ENCODE measurements at regions not wholly inside any gene's neighbourhood (a gene's known extent, or its start where the extent isn't known, plus 50 kb on each side); places are given as distances from the start of the nearest gene placed in this dataset.

DNA sequence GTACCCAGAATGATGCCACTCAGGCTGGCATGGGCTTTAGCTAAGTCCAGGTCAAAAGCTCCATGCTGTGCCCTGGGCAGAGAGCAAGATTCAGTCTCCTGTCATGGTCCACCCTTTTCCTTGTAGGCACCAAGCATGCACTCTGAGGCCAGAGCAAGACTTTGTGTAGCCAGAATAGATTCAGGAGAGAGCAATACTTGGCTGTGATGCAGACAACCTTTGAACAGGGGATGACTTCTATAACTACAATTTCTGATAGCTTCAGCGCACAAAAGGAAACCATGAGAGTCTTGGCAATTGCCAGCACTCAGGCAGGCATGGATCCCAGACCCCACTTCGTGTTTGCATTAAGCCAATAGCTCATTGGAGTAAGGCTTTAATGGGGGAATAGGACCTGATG is 510.6 kb downstream of the RAB28 start:
- Histone ChIP-seq H3K4me1 (ENCODE audit: control insufficient read depth in 2 of 2, insufficient read depth in 2 of 2, low read length in 2 of 2) (no peaks in the 10 kb centered on the region), H3K27me3 (replicated peaks in 1 of 4; ENCODE audit: control extremely low read depth in 1 of 4, control insufficient read depth in 3 of 4, insufficient read depth in 4 of 4, low read length in 3 of 4) (no peaks in the 10 kb centered on the region), H3K9me3 (ENCODE audit: control extremely low read depth in 1 of 3, control insufficient read depth in 2 of 3, insufficient read depth in 1 of 3, low read length in 2 of 3) (peaks cover 0 to 2% (median 0%) of the 10 kb centered on the region in 3 donors), H2AFZ (ENCODE audit: insufficient read depth, low read depth, low read length, poor library complexity, severe bottlenecking) (no peak overlapping the region), H3K79me2 (ENCODE audit: control insufficient read depth, insufficient read depth, low read length) (no peaks in the 10 kb centered on the region), H3K9ac (ENCODE audit: low read length) (no peak overlapping the region), H3K4me3 (ENCODE audit: control extremely low read depth in 1 of 5, extremely low read depth in 1 of 5, insufficient read depth in 1 of 5, low read depth in 2 of 5, low read length in 4 of 5) (no peak overlapping the region), H3K4me2 (replicated peaks; ENCODE audit: low read depth, low read length, poor library complexity, severe bottlenecking) (no peak overlapping the region), H4K20me1 (ENCODE audit: control insufficient read depth, insufficient read depth, low read length, poor library complexity, severe bottlenecking) (no peaks in the 10 kb centered on the region), H3K36me3 (replicated peaks in 1 of 2; ENCODE audit: control extremely low read depth in 1 of 2, control insufficient read depth in 1 of 2, extremely low read depth in 1 of 2, insufficient read depth in 2 of 2, low read length in 1 of 2) (no peaks in the 10 kb centered on the region), H3K27ac (ENCODE audit: low read length in 2 of 2) (no peak overlapping the region)
- Mint-ChIP-seq H3K9me3 (ENCODE audit: insufficient read depth) (peaks cover 3% of the 10 kb centered on the region), H3K4me3 (no peak overlapping the region), H3K27me3 (no peaks in the 10 kb centered on the region), H3K4me1 (no peaks in the 10 kb centered on the region), H3K27ac (no peak overlapping the region)
- ChIA-PET CTCF (no interaction called here), POLR2A (no interaction called here)
- ATAC-seq (ENCODE audit: low read depth) (no peak), DNase-seq (no peak)
- WGBS (ENCODE audit: insufficient coverage) = 100% methylated on average over 1 of the region's 2 CpGs
- TF ChIP-seq EZH2 (IDR thresholded peaks at IDR 0.05; ENCODE audit: borderline replicate concordance, insufficient read depth, low read depth, low read length, poor library complexity, severe bottlenecking) = no peak
- TF ChIP-seq CTCF (IDR thresholded peaks at IDR 0.05) = no peak
- intact Hi-C loops (cut with micrococcal nuclease) = no loop called here

DNA sequence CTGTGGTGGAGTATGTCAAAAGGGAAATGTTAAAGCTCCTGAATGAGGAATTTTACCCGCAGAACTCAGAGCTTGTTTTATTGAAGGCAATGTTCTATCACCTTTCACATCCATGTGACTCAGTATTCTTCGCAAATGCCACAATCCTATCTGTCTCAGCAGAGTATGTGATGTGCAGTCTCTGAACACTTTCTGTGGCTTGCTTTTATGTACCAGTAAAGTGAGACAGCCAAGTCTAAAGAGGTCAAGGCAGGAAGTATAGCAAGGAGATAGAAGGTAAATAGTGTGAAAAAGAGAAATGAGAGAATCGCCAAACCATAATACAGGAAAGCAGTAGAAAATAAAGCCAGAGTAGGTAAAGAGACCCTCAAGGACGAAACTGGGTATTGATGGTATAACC is 515.8 kb downstream of the RAB28 start:
- CTCF ChIA-PET = no interaction called here
- no CpG with 5 or more reads among the region's 4 CpGs for WGBS (ENCODE audit: insufficient coverage)
- intact Hi-C loops (cut with micrococcal nuclease) = no loop called here

More for the DNA sequence above, 515.8 kb downstream of the RAB28 start:
- no peak overlapping the region for H3K4me2 ChIP-seq (replicated peaks; ENCODE audit: low read depth, low read length, poor library complexity, severe bottlenecking)
- H3K27ac ChIP-seq (ENCODE audit: low read length in 2 of 2) = no peak overlapping the region
- H3K27ac Mint-ChIP-seq = no peak overlapping the region
- peaks cover 0 to under 1% (median 0%) of the 10 kb centered on the region in 3 donors for H3K9me3 ChIP-seq (ENCODE audit: control extremely low read depth in 1 of 3, control insufficient read depth in 2 of 3, insufficient read depth in 1 of 3, low read length in 2 of 3)
- POLR2A ChIA-PET = no interaction called here
- H3K9me3 Mint-ChIP-seq (ENCODE audit: insufficient read depth) = peaks cover 3% of the 10 kb centered on the region
- no peaks in the 10 kb centered on the region for H3K79me2 ChIP-seq (ENCODE audit: control insufficient read depth, insufficient read depth, low read length)
- no peak overlapping the region for H2AFZ ChIP-seq (ENCODE audit: insufficient read depth, low read depth, low read length, poor library complexity, severe bottlenecking)
- no peaks in the 10 kb centered on the region for H3K27me3 ChIP-seq (replicated peaks in 1 of 4; ENCODE audit: control extremely low read depth in 1 of 4, control insufficient read depth in 3 of 4, insufficient read depth in 4 of 4, low read length in 3 of 4)
- no peak overlapping the region for H3K9ac ChIP-seq (ENCODE audit: low read length)
- no peaks in the 10 kb centered on the region for H3K4me1 ChIP-seq (ENCODE audit: control insufficient read depth in 2 of 2, insufficient read depth in 2 of 2, low read length in 2 of 2)
- ATAC-seq (ENCODE audit: low read depth) (no peak), DNase-seq (no peak)
- H3K36me3 ChIP-seq (replicated peaks in 1 of 2; ENCODE audit: control extremely low read depth in 1 of 2, control insufficient read depth in 1 of 2, extremely low read depth in 1 of 2, insufficient read depth in 2 of 2, low read length in 1 of 2) = no peaks in the 10 kb centered on the region
- H3K4me3 ChIP-seq (ENCODE audit: control extremely low read depth in 1 of 5, extremely low read depth in 1 of 5, insufficient read depth in 1 of 5, low read depth in 2 of 5, low read length in 4 of 5) = no peak overlapping the region
- no peaks in the 10 kb centered on the region for H3K27me3 Mint-ChIP-seq
- H3K4me3 Mint-ChIP-seq = no peak overlapping the region
- TF ChIP-seq CTCF (IDR thresholded peaks at IDR 0.05) (no peak), EZH2 (IDR thresholded peaks at IDR 0.05; ENCODE audit: borderline replicate concordance, insufficient read depth, low read depth, low read length, poor library complexity, severe bottlenecking) (no peak)
- H4K20me1 ChIP-seq (ENCODE audit: control insufficient read depth, insufficient read depth, low read length, poor library complexity, severe bottlenecking) = no peaks in the 10 kb centered on the region
- H3K4me1 Mint-ChIP-seq = no peaks in the 10 kb centered on the region

All from B cell (primary cell).